Activated naive CD4-positive, alpha-beta T cell treated with anti-CD3 and anti-CD28 coated beads, Interleukin-2, amount 50 U/mL, for 16 hours (primary cell): ENCODE measurements at regions not wholly inside any gene's neighbourhood (a gene's known extent, or its start where the extent isn't known, plus 50 kb on each side); places are given as distances from the start of the nearest gene placed in this dataset.
"Not testable (repeated sequence)": the region's sequence is repeated elsewhere in the genome, so short reads cannot be mapped to it uniquely, and the experiment has no call there.

ENCODE experiments used
- DNase-seq: peaks from one replicate; pipeline ENCODE4 v3.0.0-alpha.2; 2020

GRCh38 chr14:105765072-105765825, 238.9 kb downstream of the TMEM121 start:
- DNase-seq, result not testable (repeated sequence)

GRCh38 chr14:105765893-105766614, 239.7 kb downstream of the TMEM121 start:
- no peak for DNase-seq

GRCh38 chr14:105767315-105767714, 240.9 kb downstream of the TMEM121 start:
- DNase-seq, result no peak

GRCh38 chr14:105768039-105768438, 241.7 kb downstream of the TMEM121 start:
- DNase-seq, result not testable (repeated sequence)

GRCh38 chr14:105769061-105769730, 242.8 kb downstream of the TMEM121 start:
- DNase-seq, result not testable (repeated sequence)

GRCh38 chr14:105770619-105771216, 244.3 kb downstream of the TMEM121 start:
- DNase-seq, result not testable (repeated sequence)

GRCh38 chr14:105771261-105772226, 245.2 kb downstream of the TMEM121 start:
- not testable (repeated sequence) for DNase-seq

GRCh38 chr14:105772710-105773250, 246.4 kb downstream of the TMEM121 start:
- DNase-seq, result not testable (repeated sequence)

GRCh38 chr14:105773584-105773983, 247.2 kb downstream of the TMEM121 start:
- no peak for DNase-seq

GRCh38 chr14:105774001-105774400, 247.6 kb downstream of the TMEM121 start:
- no peak for DNase-seq

GRCh38 chr14:105774585-105775348, 248.4 kb downstream of the TMEM121 start:
- DNase-seq, result not testable (repeated sequence)

- DNase-seq, result not testable (repeated sequence)
Observed at GRCh38 chr14:105775349-105775923, 249.1 kb downstream of the TMEM121 start.

GRCh38 chr14:105776112-105776511, 249.7 kb downstream of the TMEM121 start:
- DNase-seq, result not testable (repeated sequence)

GRCh38 chr14:105776924-105777323, 250.5 kb downstream of the TMEM121 start:
- DNase-seq, result no peak

- no peak for DNase-seq
Observed at GRCh38 chr14:105783707-105784106, 257.3 kb downstream of the TMEM121 start.

- no peak for DNase-seq
Observed at GRCh38 chr14:105793836-105794235, 267.5 kb downstream of the TMEM121 start.

GRCh38 chr14:105797546-105797945, 271.2 kb downstream of the TMEM121 start:
- DNase-seq, result no peak

GRCh38 chr14:105805701-105806100, 279.3 kb downstream of the TMEM121 start:
- DNase-seq, result no peak

GRCh38 chr14:105806568-105806967, 280.2 kb downstream of the TMEM121 start:
- DNase-seq, result no peak

- no peak for DNase-seq
Observed at GRCh38 chr14:105817971-105818711, 291.8 kb downstream of the TMEM121 start.
